Urinary bladder (tissue), 3 donors: ENCODE measurements at regions not wholly inside any gene's neighbourhood (a gene's known extent, or its start where the extent isn't known, plus 50 kb on each side); places are given as distances from the start of the nearest gene placed in this dataset.

Experiments used
- DNase-seq: peaks from one replicate; pipeline ENCODE4 v3.0.0-alpha.2; 2015; ENCODE audit errors: extremely low spot score
- H3K27ac ChIP-seq: one replicate; pipeline ENCODE4 v1.5.1; 2013; ENCODE audit warnings: low read depth, mild to moderate bottlenecking, moderate library complexity
- H3K36me3 ChIP-seq: one replicate; pipeline ENCODE4 v1.6.1; 2013; ENCODE audit warnings: mild to moderate bottlenecking, moderate library complexity; ENCODE audit not compliant: insufficient read depth
- H3K4me1 ChIP-seq: one replicate; pipeline ENCODE4 v1.6.1; 2013; ENCODE audit warnings: mild to moderate bottlenecking, moderate library complexity; ENCODE audit not compliant: insufficient read depth
- H3K4me3 ChIP-seq: one replicate; pipeline ENCODE4 v1.5.1; 2013; ENCODE audit warnings: low read depth, low read length
- WGBS: extraction: QIAGEN DNeasy Blood & Tissue Kit; methylation state at CpG from one replicate; pipeline ENCODE4 v1.1.7; 2013; 5-methylcytosine and 5-hydroxymethylcytosine counted together
- donor health status: healthy with polysubstance abuse.
- donor health status: healthy.

DNA sequence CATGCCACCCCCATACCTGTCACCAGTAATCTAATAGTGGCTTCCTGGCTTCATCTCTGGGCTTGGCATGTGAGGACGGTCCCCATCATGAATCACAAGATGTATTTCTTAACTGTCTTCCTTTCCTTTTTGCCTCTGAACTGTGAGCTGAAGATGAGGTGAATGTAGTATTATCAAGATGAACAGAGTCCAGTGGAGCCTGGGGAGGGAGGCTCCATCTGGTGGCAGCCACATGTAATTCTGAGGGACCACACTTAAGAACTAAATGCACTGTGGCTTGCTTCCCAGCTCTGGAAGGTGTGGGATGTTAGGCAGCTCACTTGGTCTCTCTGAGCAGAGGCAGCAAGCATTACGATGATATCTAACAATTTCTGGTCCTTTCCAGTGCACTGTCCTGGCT lies 354.9 kb upstream of the ASIC2 start:
- no peak for DNase-seq
- WGBS: 44% methylated on average over 2 of the region's 2 CpGs
- Histone ChIP-seq H3K4me1 (no peaks in the 10 kb centered on the region), H3K36me3 (no peaks in the 10 kb centered on the region), H3K4me3 (no peak overlapping the region), H3K27ac (no peak overlapping the region)

DNA sequence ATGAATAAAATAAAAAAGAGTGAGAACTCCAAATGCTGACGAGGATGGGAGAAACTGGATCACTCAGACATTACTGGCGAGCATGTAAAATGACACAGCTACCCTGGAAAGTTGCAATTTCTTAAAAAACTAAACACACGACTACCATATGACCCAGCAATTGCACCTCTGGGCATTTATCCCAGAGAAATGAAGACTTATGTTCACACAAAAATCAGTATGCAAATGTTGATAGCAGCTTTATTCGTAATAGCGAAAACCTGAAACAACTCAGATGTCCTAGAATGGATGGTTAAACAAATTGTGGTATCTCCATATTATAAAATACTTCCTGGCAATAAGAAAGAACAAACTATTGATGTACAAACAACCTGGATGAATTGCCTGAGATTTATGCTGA lies 357.2 kb upstream of the ASIC2 start:
- Histone ChIP-seq H3K27ac (no peak overlapping the region), H3K4me3 (no peak overlapping the region), H3K4me1 (no peaks in the 10 kb centered on the region), H3K36me3 (no peaks in the 10 kb centered on the region)
- no peak for DNase-seq
- 68% methylated on average over 5 of the region's 5 CpGs for WGBS

DNA sequence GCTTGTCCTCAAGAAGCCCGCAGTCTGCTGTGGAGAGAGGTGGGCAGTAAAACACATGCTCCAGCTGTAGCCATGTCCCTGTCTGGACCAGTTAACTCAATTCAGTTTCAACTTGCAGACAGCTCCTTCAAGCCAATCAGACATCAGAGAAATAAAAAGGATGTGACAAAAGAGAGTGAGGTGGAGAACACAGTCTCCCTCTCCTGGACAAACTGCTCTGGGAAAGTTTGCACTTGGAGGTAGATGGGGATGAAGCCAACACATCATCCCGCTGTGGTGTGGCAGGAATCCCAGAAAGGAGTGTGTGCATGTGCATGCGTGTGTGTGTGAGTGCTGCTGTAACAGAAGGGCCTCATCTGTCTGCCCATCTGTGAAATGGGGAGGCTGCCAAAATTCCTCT lies 358.6 kb upstream of the ASIC2 start:
- no peaks in the 10 kb centered on the region for H3K36me3 ChIP-seq
- H3K27ac ChIP-seq: no peak overlapping the region
- 71% methylated on average over 3 of the region's 3 CpGs for WGBS
- no peak for DNase-seq
- no peaks in the 10 kb centered on the region for H3K4me1 ChIP-seq
- H3K4me3 ChIP-seq: no peak overlapping the region

DNA sequence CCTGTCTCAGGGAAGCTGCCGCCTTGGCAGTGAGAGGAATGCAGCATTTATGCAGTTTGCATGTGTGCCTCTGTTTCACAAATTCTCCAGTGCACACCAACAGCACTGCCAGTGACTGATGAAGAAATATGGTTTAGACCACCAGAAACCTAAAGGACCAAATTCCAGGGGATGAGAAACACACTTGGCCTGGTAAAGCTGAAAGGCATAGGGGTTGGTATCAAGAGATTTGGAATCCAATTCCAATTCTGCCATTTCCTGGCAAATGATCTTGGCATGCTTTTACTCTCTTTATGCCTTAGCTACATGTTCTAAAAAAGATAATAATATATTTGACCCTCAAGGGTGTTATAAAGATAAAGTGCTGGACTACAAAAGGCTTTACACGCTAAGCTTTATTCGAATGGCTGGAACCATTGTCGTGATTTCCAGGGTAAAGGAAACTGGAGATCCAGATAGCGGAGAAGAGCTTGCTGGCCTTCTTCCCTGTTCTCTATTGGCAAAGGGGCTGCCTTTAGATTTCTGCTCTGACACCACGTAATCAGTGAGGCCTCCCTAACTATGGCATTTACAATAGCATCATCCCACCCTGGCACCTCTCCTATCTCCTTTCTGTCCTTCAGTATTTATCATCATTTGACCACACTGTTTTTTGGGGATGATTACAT lies 359.8 kb upstream of the ASIC2 start:
- Histone ChIP-seq H3K27ac (no peak overlapping the region), H3K4me1 (no peaks in the 10 kb centered on the region), H3K36me3 (no peaks in the 10 kb centered on the region), H3K4me3 (no peak overlapping the region)
- WGBS: 57% methylated on average over 6 of the region's 6 CpGs
- DNase-seq: no peak

DNA sequence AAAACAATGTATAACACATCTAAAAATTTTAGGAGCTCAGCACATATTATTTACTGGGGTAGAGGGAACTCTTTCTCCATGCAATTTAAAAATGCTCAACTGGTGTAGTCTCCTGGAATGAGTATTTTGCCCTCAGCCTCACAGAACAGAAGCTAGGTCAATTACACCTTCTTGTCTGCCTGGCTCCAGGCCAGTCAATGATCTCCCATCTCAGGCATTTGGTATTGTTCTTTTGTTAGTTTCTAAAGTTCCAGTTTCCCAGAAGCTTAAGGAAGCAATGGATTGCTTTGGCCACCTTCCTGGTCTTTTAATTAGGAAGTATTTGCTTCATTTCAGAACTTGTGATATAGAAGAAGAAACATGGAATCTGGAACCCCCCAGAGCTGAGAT lies 360.3 kb upstream of the ASIC2 start:
- DNase-seq: no peak
- Histone ChIP-seq H3K4me3 (no peak overlapping the region), H3K36me3 (no peaks in the 10 kb centered on the region), H3K27ac (no peak overlapping the region), H3K4me1 (no peaks in the 10 kb centered on the region)

DNA sequence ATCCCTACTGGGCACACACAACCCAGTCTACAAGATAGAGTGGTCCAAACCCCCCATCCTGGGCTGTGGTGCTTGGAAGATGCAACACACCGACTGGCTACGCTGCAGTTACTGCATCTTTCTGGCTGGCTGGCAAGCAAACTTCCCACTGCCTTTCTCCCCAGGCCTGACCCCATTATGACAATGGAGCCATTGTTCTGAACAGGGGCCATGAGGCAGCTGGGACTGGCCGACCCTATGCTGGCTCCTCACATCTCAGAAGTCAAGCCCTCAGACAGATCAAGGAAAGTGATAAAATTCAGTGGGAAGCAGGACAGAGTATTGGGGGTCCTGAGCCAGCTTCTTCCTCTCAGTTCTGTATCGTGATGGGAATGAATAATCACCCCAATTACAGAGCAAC lies 364.1 kb upstream of the ASIC2 start:
- DNase-seq: no peak
- no peak overlapping the region for H3K4me3 ChIP-seq
- no peaks in the 10 kb centered on the region for H3K36me3 ChIP-seq
- no peak overlapping the region for H3K27ac ChIP-seq
- H3K4me1 ChIP-seq: no peaks in the 10 kb centered on the region
- WGBS: 62% methylated on average over 4 of the region's 4 CpGs

DNA sequence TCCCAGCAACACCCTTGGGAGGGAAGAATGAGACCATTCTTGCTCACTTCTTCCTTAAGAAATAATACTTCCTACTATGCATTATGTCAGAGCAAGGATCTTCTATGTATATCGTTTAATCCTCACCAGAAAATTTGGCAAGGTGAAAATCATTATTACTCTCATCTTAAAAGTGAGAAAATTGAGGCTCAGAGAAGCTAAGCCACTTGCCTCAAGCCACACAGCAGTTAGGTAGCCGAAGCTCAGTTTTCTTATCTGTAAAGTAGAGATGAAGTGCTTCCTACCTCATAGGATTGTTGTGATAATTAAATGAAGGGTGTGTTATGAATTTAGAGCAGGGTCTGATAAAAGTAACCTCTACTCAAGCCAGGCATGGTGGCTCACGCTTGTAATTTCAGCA lies 368.9 kb upstream of the ASIC2 start:
- H3K4me3 ChIP-seq: no peak overlapping the region
- no peaks in the 10 kb centered on the region for H3K4me1 ChIP-seq
- H3K27ac ChIP-seq: no peak overlapping the region
- WGBS: 50% methylated on average over 3 of the region's 3 CpGs
- no peak for DNase-seq
- no peaks in the 10 kb centered on the region for H3K36me3 ChIP-seq

DNA sequence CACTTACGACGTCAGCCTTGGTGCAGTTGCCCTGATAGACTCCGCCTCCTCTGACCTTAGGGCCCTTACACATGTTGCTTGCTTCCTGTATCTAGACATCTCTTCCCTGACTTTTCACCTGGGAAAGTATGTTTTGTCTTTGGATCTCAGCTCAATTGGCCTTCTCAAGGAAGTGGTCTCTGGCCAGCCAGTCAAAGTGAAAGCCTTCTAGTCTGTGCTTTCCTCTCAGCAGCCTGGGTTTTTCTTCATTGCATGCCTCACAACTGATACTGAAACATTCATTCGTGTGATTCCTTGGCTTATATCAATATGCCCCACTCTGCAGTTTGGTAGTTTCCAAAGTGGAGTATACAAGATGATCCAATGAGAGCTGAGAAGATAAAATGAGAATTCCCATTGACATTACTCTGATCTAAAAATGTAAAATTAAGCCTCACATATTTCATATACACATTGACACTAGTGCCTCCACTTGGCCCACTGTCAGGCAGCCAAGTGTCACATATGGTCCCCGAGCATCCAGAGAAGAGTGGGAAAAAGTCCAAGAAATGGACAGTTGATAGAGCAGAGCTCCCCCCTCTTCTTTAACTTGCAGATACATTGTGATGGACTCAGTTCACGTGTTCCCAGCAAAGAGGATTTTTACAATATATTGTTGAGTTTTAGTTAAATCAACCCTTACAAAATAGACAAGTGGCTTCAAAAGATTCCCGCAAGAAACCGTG lies 371.2 kb upstream of the ASIC2 start:
- Histone ChIP-seq H3K4me1 (no peaks in the 10 kb centered on the region), H3K27ac (no peak overlapping the region), H3K4me3 (no peak overlapping the region), H3K36me3 (no peaks in the 10 kb centered on the region)
- 59% methylated on average over 8 of the region's 8 CpGs for WGBS
- DNase-seq: no peak

DNA sequence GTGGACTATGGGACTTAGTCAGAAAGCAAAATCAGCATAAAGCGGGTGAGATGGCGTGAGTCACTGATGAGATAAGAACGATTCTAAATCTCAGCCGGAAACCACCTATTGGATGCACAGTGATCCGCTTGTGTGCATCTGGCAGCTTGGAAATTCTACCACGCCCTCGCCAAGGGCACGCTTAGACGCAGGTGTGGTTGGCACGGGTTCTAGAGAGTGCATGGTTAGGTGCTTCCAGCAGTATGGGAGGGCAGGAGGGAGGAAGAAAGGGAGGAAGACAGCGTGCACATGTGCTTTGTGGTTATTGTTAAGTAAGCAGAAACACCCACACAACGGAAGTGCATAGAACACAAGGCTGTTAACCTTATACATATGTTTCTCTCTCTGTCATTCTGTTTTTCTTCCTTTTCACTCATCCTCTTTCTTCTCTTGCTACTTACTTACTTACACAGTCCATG lies 374.0 kb upstream of the ASIC2 start:
- no peak overlapping the region for H3K4me3 ChIP-seq

DNA sequence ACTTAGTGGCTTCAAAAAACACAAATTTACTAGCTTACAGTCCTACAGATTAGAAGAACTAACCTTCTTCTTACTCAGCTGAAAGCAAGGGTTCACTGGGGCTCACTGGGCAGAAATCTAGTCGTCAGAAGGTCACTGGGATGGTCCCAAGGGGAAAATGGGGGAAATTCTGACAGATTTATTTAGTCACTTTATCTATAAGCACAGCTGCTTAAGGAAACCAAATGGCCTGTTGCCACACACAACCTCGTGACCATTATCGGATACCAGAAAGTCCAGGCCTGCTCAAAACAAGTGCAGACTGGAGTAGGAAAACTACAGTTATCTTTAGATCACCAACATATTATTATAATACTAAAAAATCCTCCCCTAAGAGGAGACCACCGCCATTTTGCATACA lies 374.6 kb upstream of the ASIC2 start:
- Histone ChIP-seq H3K4me3 (no peak overlapping the region), H3K36me3 (no peaks in the 10 kb centered on the region), H3K4me1 (no peaks in the 10 kb centered on the region), H3K27ac (no peak overlapping the region)
- no peak for DNase-seq
- WGBS: 34% methylated on average over 4 of the region's 4 CpGs

More for the DNA sequence above, 374.0 kb upstream of the ASIC2 start:
- no peaks in the 10 kb centered on the region for H3K36me3 ChIP-seq
- H3K4me1 ChIP-seq: no peaks in the 10 kb centered on the region
- 62% methylated on average over 12 of the region's 12 CpGs for WGBS
- H3K27ac ChIP-seq: no peak overlapping the region
- no peak for DNase-seq

DNA sequence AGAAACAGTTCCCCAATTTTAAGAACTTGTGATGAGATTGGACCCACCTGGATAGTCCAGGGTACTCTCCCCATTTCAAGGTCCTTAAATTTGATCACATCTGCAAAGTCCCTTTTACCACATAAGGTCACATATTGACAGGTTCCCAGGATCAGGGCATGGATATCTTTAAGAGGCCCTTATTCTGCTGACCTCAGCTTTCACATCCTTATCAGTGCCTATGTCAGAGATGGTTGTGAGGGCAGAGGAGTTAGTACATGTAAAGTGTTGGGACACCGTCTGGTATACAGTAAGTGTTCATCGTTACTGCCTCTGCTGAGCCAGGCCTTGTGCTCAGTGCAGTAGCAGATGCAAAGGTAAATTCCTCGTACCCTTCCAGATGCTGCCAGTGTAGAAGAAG lies 375.4 kb upstream of the ASIC2 start:
- no peak for DNase-seq
- no peak overlapping the region for H3K4me3 ChIP-seq
- H3K36me3 ChIP-seq: no peaks in the 10 kb centered on the region
- H3K4me1 ChIP-seq: no peaks in the 10 kb centered on the region
- no peak overlapping the region for H3K27ac ChIP-seq
- WGBS: 86% methylated on average over 3 of the region's 3 CpGs

DNA sequence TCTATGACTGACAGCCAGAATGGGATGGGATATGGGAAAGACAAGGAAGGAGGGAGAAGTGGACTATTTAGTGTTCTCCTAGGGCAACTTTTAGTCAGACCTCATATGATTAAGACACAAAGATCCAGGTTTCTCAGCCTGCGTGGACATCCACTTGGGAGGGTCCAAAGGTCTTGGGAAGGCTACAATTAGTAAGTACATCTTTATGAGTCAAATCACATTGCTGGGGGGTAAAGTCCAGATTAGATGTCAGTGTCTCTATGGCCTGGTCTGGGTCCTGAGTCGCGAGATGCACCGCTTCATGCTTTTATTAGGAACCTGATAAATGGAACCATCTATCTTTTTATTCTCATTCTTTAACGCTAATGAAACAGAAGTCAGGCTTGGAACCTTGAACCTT lies 378.4 kb upstream of the ASIC2 start:
- H3K27ac ChIP-seq: no peak overlapping the region
- H3K36me3 ChIP-seq: no peaks in the 10 kb centered on the region
- H3K4me1 ChIP-seq: no peaks in the 10 kb centered on the region
- H3K4me3 ChIP-seq: no peak overlapping the region
- no peak for DNase-seq
- 91% methylated on average over 5 of the region's 5 CpGs for WGBS

DNA sequence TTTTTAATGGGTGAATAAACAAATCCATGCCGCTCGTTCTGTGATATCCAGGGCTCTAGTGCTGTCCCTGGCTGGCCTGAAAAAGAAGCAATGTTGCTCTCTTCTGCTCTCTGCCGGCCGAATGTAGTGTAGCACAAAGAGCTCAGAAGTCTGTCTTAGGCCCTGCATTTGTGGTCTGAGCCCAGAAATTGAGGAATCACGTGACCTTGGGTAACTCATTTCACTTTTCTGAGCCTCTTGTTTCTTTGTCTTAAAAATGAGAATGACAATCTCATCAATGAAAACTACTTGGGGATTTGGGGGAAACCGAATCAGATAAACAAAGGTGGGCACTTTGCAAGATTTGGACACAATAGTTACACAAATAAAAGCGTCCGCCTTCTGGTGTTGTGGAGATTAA lies 381.6 kb upstream of the ASIC2 start:
- no peaks in the 10 kb centered on the region for H3K4me1 ChIP-seq
- WGBS: 31% methylated on average over 8 of the region's 8 CpGs
- no peak overlapping the region for H3K4me3 ChIP-seq
- DNase-seq: no peak
- H3K27ac ChIP-seq: no peak overlapping the region
- H3K36me3 ChIP-seq: no peaks in the 10 kb centered on the region

DNA sequence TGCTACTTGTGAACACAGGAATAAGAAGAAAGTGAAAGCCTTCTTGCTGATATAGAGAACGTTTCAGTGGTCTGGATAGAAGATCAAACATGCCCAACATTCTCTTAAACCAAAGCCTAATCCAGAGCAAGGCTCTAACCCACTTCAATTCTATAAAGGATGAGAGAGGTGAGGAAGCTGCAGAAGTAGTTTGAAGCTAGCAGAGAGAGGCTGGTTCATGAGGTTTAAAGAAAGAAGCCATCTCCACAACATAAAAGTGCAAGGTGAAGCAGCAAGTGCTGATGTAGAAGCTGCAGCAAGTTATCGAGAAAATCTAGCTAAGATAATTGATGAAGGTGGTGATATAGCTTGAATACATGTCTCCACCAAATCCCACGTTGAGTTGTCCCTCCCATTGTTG lies 383.3 kb upstream of the ASIC2 start:
- H3K36me3 ChIP-seq: no peaks in the 10 kb centered on the region
- 54% methylated on average over 3 of the region's 3 CpGs for WGBS

More for the DNA sequence above, 383.3 kb upstream of the ASIC2 start:
- H3K4me1 ChIP-seq: no peaks in the 10 kb centered on the region
- no peak for DNase-seq
- no peak overlapping the region for H3K4me3 ChIP-seq
- no peak overlapping the region for H3K27ac ChIP-seq
